HepG2 (cell line): ENCODE measurements at regions not wholly inside any gene's neighbourhood (a gene's known extent, or its start where the extent isn't known, plus 50 kb on each side); places are given as distances from the start of the nearest gene placed in this dataset.

Experiments
- ATRX ChIP-seq: sonication (generic); formaldehyde crosslinking; IDR thresholded peaks from 2 replicates; pipeline ENCODE4 v1.4.0; 2020; ENCODE audit warnings: missing genetic modification reagents, borderline replicate concordance
- CEBPG ChIP-seq: IDR thresholded peaks from 2 replicates; pipeline ENCODE4 v1.6.1; 2016
- EP300 ChIP-seq, 3 experiments: sonication (generic) in 1 of 3; formaldehyde crosslinking in 1 of 3; IDR thresholded peaks; 2 replicates each; pipeline versions ENCODE4 v1.5.1 to v1.6.1; 2011 to 2020; ENCODE audit warnings: low read depth in 2 of 3, low read length in 2 of 3, borderline replicate concordance in 1 of 3, improper control_type of control experiment in 1 of 3, mild to moderate bottlenecking in 1 of 3, missing genetic modification reagents in 1 of 3, moderate library complexity in 1 of 3
- GATA4 ChIP-seq: sonication (generic); IDR thresholded peaks from 2 replicates; pipeline ENCODE4 v1.6.1; 2016; ENCODE audit warnings: antibody characterized with exemption, low read depth, borderline replicate concordance
- HES4 ChIP-seq: sonication (generic); formaldehyde crosslinking; IDR thresholded peaks from 2 replicates; pipeline ENCODE4 v1.9.0; 2021; ENCODE audit warnings: mild to moderate bottlenecking, missing genetic modification reagents, borderline replicate concordance
- HOXD1 ChIP-seq: sonication (generic); formaldehyde crosslinking; IDR thresholded peaks from 2 replicates; pipeline ENCODE4 v1.5.0; 2020; ENCODE audit warnings: missing genetic modification reagents
- KAT7 ChIP-seq: IDR thresholded peaks from 2 replicates; pipeline ENCODE4 v1.6.1; 2018; ENCODE audit warnings: borderline replicate concordance, missing compliant biosample characterization
- MXD4 ChIP-seq: IDR thresholded peaks from 2 replicates; pipeline ENCODE4 v1.6.1; 2016; ENCODE audit warnings: mild to moderate bottlenecking, missing biosample characterization, missing genetic modification reagents
- ZKSCAN5 ChIP-seq: sonication (generic); formaldehyde crosslinking; IDR thresholded peaks from 2 replicates; pipeline ENCODE4 v1.5.1; 2020; ENCODE audit warnings: mild to moderate bottlenecking, missing genetic modification reagents
- ZNF33B ChIP-seq: sonication (generic); formaldehyde crosslinking; IDR thresholded peaks from 2 replicates; pipeline ENCODE4 v1.5.1; 2020; ENCODE audit warnings: mild to moderate bottlenecking, missing genetic modification reagents
- ZNF737 ChIP-seq: sonication (generic); formaldehyde crosslinking; IDR thresholded peaks from 2 replicates; pipeline ENCODE4 v1.5.0; 2020; ENCODE audit warnings: missing genetic modification reagents, mild to moderate bottlenecking, borderline replicate concordance
- ZNF816 ChIP-seq: sonication (generic); formaldehyde crosslinking; IDR thresholded peaks from 2 replicates; pipeline ENCODE4 v1.8.0; 2022; ENCODE audit warnings: missing genetic modification reagents, mild to moderate bottlenecking, borderline replicate concordance
- ZNF879 ChIP-seq: sonication (generic); formaldehyde crosslinking; IDR thresholded peaks from 2 replicates; pipeline ENCODE4 v1.8.1; 2023; ENCODE audit warnings: missing genetic modification reagents
- TF ChIP-seq, protein P1 (sequence below): sonication (generic); formaldehyde crosslinking; IDR thresholded peaks from 2 replicates; pipeline ENCODE4 v1.5.0; 2020; ENCODE audit warnings: mild to moderate bottlenecking, missing genetic modification reagents
- TF ChIP-seq, protein P2 (sequence below): IDR thresholded peaks from 2 replicates; pipeline ENCODE4 v1.6.1; 2016; ENCODE audit warnings: mild to moderate bottlenecking, missing biosample characterization, missing genetic modification reagents
- TF ChIP-seq, protein P3 (sequence below): sonication (generic); formaldehyde crosslinking; IDR thresholded peaks from 2 replicates; pipeline ENCODE4 v1.4.0; 2020; ENCODE audit warnings: missing genetic modification reagents, low read depth, mild to moderate bottlenecking, borderline replicate concordance
- TF ChIP-seq, protein P4 (sequence below): sonication (generic); formaldehyde crosslinking; IDR thresholded peaks from 2 replicates; pipeline ENCODE4 v1.5.0; 2020; ENCODE audit warnings: mild to moderate bottlenecking, missing genetic modification reagents
- TF ChIP-seq, protein P5 (sequence below): sonication (generic); formaldehyde crosslinking; IDR thresholded peaks from 2 replicates; pipeline ENCODE4 v1.4.0; 2020; ENCODE audit warnings: mild to moderate bottlenecking, low read depth, missing genetic modification reagents
- TF ChIP-seq, protein P6 (sequence below): sonication (generic); formaldehyde crosslinking; IDR thresholded peaks from 2 replicates; pipeline ENCODE4 v1.5.1; 2020; ENCODE audit warnings: missing genetic modification reagents, mild to moderate bottlenecking, borderline replicate concordance

DNA sequence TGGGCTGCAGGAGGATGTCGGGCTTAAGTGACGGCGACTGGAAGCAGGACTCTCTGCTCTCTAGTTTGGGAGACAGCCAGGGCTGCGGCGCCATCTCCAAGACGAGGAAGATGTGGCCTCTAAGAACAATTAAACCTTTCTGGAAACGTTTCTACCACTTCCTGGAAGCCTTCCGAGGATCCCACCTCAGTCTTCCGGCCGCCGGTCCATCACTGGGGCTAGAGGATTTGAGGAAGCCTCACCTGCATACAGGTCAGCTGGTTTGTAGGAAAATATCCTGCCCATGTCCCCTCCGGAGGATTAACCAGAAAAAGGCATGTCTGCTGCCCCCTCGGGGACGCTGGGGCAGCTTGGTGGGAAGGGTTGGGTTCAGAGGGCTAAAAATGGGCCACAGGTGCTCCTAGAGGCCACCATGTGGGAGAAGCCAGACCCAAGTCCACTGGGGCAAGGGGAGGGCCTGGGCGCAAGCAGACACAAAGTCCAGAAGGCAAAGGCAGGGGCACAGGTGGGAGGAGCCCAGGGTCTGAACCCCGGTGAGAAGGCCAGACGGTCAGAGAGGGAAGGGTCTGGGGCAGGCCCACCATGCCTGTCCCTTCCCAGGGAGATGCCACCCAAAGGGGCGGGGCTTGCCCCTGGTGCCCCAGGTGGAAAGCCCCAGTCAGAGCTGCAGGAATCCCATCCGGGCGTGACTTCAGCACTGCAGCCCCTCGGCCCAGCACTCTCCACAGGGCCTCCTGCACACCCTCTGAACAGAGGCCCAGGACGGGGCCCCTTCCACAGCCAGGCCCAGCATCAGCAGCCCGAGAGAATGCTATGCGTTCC, 82.2 kb upstream of the ID2 start (continued):
- TF ChIP-seq, protein P1, sequence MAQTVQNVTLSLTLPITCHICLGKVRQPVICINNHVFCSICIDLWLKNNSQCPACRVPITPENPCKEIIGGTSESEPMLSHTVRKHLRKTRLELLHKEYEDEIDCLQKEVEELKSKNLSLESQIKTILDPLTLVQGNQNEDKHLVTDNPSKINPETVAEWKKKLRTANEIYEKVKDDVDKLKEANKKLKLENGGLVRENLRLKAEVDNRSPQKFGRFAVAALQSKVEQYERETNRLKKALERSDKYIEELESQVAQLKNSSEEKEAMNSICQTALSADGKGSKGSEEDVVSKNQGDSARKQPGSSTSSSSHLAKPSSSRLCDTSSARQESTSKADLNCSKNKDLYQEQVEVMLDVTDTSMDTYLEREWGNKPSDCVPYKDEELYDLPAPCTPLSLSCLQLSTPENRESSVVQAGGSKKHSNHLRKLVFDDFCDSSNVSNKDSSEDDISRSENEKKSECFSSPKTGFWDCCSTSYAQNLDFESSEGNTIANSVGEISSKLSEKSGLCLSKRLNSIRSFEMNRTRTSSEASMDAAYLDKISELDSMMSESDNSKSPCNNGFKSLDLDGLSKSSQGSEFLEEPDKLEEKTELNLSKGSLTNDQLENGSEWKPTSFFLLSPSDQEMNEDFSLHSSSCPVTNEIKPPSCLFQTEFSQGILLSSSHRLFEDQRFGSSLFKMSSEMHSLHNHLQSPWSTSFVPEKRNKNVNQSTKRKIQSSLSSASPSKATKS (CRISPR knock-in tag): no peak
- TF ChIP-seq ZNF33B: no peak
- TF ChIP-seq HOXD1: no peak
- TF ChIP-seq, protein P2, sequence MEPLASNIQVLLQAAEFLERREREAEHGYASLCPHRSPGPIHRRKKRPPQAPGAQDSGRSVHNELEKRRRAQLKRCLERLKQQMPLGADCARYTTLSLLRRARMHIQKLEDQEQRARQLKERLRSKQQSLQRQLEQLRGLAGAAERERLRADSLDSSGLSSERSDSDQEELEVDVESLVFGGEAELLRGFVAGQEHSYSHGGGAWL (CRISPR knock-in tag): no peak
- TF ChIP-seq, protein P3, sequence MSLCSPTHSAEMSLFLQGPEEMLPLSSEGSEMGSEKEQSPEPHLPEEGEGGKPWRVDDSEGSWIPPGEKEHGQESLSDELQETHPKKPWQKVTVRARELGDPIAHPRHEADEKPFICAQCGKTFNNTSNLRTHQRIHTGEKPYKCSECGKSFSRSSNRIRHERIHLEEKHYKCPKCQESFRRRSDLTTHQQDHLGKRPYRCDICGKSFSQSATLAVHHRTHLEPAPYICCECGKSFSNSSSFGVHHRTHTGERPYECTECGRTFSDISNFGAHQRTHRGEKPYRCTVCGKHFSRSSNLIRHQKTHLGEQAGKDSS (CRISPR knock-in tag): no peak
- no peak for TF ChIP-seq ZNF879
- 0 out of 2 replicates have a peak, but pooled peaks have one; percentile 79 for TF ChIP-seq ZNF737 (CRISPR knock-in tag)
- TF ChIP-seq HES4 (CRISPR knock-in tag): no peak
- TF ChIP-seq ZNF816 (CRISPR knock-in tag): no peak
- TF ChIP-seq, protein P4, sequence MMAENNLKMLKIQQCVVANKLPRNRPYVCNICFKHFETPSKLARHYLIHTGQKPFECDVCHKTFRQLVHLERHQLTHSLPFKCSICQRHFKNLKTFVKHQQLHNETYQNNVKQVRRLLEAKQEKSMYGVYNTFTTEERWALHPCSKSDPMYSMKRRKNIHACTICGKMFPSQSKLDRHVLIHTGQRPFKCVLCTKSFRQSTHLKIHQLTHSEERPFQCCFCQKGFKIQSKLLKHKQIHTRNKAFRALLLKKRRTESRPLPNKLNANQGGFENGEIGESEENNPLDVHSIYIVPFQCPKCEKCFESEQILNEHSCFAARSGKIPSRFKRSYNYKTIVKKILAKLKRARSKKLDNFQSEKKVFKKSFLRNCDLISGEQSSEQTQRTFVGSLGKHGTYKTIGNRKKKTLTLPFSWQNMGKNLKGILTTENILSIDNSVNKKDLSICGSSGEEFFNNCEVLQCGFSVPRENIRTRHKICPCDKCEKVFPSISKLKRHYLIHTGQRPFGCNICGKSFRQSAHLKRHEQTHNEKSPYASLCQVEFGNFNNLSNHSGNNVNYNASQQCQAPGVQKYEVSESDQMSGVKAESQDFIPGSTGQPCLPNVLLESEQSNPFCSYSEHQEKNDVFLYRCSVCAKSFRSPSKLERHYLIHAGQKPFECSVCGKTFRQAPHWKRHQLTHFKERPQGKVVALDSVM (CRISPR knock-in tag): no peak
- TF ChIP-seq KAT7 (CRISPR knock-in tag): peak; percentile 38; the same call in 1 of the 2 replicates
- no peak for TF ChIP-seq ZKSCAN5 (CRISPR knock-in tag)
- TF ChIP-seq GATA4: no peak
- no peak for TF ChIP-seq ATRX (CRISPR knock-in tag)
- TF ChIP-seq EP300 (IDR thresholded peaks at IDR 0.05; ENCODE audit: low read depth in 2 of 2, low read length in 2 of 2): peak in 1 of 2 experiments; percentile 77; a peak in 2 of 4 replicates
- peak; percentile 52; the same call in 1 of the 2 replicates for TF ChIP-seq EP300 (CRISPR knock-in tag; IDR thresholded peaks at IDR 0.05; ENCODE audit: borderline replicate concordance)
- TF ChIP-seq, protein P5, sequence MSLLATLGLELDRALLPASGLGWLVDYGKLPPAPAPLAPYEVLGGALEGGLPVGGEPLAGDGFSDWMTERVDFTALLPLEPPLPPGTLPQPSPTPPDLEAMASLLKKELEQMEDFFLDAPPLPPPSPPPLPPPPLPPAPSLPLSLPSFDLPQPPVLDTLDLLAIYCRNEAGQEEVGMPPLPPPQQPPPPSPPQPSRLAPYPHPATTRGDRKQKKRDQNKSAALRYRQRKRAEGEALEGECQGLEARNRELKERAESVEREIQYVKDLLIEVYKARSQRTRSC (CRISPR knock-in tag): no peak
- TF ChIP-seq CEBPG (CRISPR knock-in tag): no peak
- TF ChIP-seq MXD4: peak; percentile 22; the same call in 1 of the 2 replicates
- TF ChIP-seq, protein P6, sequence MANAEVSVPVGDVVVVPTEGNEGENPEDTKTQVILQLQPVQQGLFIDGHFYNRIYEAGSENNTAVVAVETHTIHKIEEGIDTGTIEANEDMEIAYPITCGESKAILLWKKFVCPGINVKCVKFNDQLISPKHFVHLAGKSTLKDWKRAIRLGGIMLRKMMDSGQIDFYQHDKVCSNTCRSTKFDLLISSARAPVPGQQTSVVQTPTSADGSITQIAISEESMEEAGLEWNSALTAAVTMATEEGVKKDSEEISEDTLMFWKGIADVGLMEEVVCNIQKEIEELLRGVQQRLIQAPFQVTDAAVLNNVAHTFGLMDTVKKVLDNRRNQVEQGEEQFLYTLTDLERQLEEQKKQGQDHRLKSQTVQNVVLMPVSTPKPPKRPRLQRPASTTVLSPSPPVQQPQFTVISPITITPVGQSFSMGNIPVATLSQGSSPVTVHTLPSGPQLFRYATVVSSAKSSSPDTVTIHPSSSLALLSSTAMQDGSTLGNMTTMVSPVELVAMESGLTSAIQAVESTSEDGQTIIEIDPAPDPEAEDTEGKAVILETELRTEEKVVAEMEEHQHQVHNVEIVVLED (CRISPR knock-in tag): peak; percentile 28; the same call in 1 of the 2 replicates
